Colonic mucosa (tissue), 4 donors: ENCODE measurements at regions not wholly inside any gene's neighbourhood (a gene's known extent, or its start where the extent isn't known, plus 50 kb on each side); places are given as distances from the start of the nearest gene placed in this dataset.
"Not testable (repeated sequence)": the region's sequence is repeated elsewhere in the genome, so short reads cannot be mapped to it uniquely, and the experiment has no call there.

Experiments used
- DNase-seq: peaks from one replicate; pipeline ENCODE4 v3.0.0-alpha.2; 2020
- H3K27ac ChIP-seq: fragments of 200-600 bp; one replicate; pipeline ENCODE4 v1.8.0; 2021
- H3K27me3 ChIP-seq: fragments of 200-600 bp; one replicate; pipeline ENCODE4 v1.8.0; 2021
- H3K36me3 ChIP-seq: fragments of 200-600 bp; one replicate; pipeline ENCODE4 v1.8.0; 2021
- H3K4me1 ChIP-seq: fragments of 200-600 bp; one replicate; pipeline ENCODE4 v1.8.0; 2021; ENCODE audit warnings: mild to moderate bottlenecking
- H3K4me3 ChIP-seq: fragments of 200-600 bp; one replicate; pipeline ENCODE4 v1.8.0; 2021
- H3K9ac ChIP-seq, 2 donors: one replicate each; pipeline ENCODE4 v1.7.0; 2013; ENCODE audit warnings: control low read depth in 2 of 2, low read depth in 2 of 2, low read length in 2 of 2
- H3K9me3 ChIP-seq: fragments of 200-600 bp; one replicate; pipeline ENCODE4 v1.8.0; 2021
- CTCF ChIP-seq: fragments of 200-600 bp; IDR thresholded peaks from one replicate; pipeline ENCODE4 v1.8.0; 2022; ENCODE audit warnings: antibody characterized with exemption, mild to moderate bottlenecking
- intact Hi-C: fragments of 100-400 bp; cut with DNase I; formaldehyde crosslinking; loops from one replicate; pipeline ENCODE4 v1.14.1; 2022
- donor health status: healthy.
- donor health status: DM: no; HTN: no; CAD: no.
- donor health status: DM: no; HTN: no; CAD: no.

- no peaks in the 10 kb centered on the region for H3K9me3 ChIP-seq
- no peak for TF ChIP-seq CTCF
- no peaks in the 10 kb centered on the region for H3K36me3 ChIP-seq
- no peaks in the 10 kb centered on the region for H3K27me3 ChIP-seq
- no peak overlapping the region for H3K4me3 ChIP-seq
- H3K27ac ChIP-seq: no peak overlapping the region
- no peaks in the 10 kb centered on the region for H3K4me1 ChIP-seq
- no peak overlapping the region for H3K9ac ChIP-seq
- no peak for DNase-seq
- intact Hi-C loops: no loop called here
Observed at GRCh38 chr11:98495601-98496000, 525.1 kb upstream of the CNTN5 start.

- no peak overlapping the region for H3K4me3 ChIP-seq
- intact Hi-C loops: no loop called here
- TF ChIP-seq CTCF: no peak
- H3K27ac ChIP-seq: no peak overlapping the region
- no peaks in the 10 kb centered on the region for H3K9me3 ChIP-seq
- H3K4me1 ChIP-seq: no peaks in the 10 kb centered on the region
- H3K9ac ChIP-seq: no peak overlapping the region
- H3K36me3 ChIP-seq: no peaks in the 10 kb centered on the region
- no peaks in the 10 kb centered on the region for H3K27me3 ChIP-seq
- DNase-seq: no peak
Observed at GRCh38 chr11:98507208-98507607, 513.5 kb upstream of the CNTN5 start.

GRCh38 chr11:98512938-98513337, 507.8 kb upstream of the CNTN5 start:
- no peak for TF ChIP-seq CTCF
- no peak overlapping the region for H3K27ac ChIP-seq
- no peaks in the 10 kb centered on the region for H3K4me1 ChIP-seq
- H3K4me3 ChIP-seq: no peak overlapping the region
- no peaks in the 10 kb centered on the region for H3K9me3 ChIP-seq
- H3K27me3 ChIP-seq: no peaks in the 10 kb centered on the region
- no peak for DNase-seq
- no peak overlapping the region for H3K9ac ChIP-seq
- no peaks in the 10 kb centered on the region for H3K36me3 ChIP-seq
- intact Hi-C loops: no loop called here

GRCh38 chr11:98531576-98531975, 489.2 kb upstream of the CNTN5 start:
- Histone ChIP-seq H3K9me3 (no peaks in the 10 kb centered on the region), H3K27ac (no peak overlapping the region), H3K27me3 (no peaks in the 10 kb centered on the region), H3K4me1 (no peaks in the 10 kb centered on the region), H3K36me3 (no peaks in the 10 kb centered on the region), H3K4me3 (no peak overlapping the region), H3K9ac (no peak overlapping the region)
- intact Hi-C loops: no loop called here
- no peak for TF ChIP-seq CTCF
- no peak for DNase-seq

GRCh38 chr11:98536023-98536422, 484.7 kb upstream of the CNTN5 start:
- DNase-seq: no peak
- Histone ChIP-seq H3K27me3 (no peaks in the 10 kb centered on the region), H3K4me3 (no peak overlapping the region), H3K27ac (no peak overlapping the region), H3K36me3 (no peaks in the 10 kb centered on the region), H3K9me3 (no peaks in the 10 kb centered on the region), H3K4me1 (no peaks in the 10 kb centered on the region), H3K9ac (no peak overlapping the region)
- intact Hi-C loops: no loop called here
- no peak for TF ChIP-seq CTCF

- H3K4me1 ChIP-seq, intact Hi-C loops, H3K27me3 ChIP-seq, H3K4me3 ChIP-seq, H3K9me3 ChIP-seq, DNase-seq, H3K27ac ChIP-seq, H3K9ac ChIP-seq, H3K36me3 ChIP-seq: not testable (repeated sequence)
Observed at GRCh38 chr11:98538358-98538757, 482.4 kb upstream of the CNTN5 start.
